GM12878 (cell line): ENCODE measurements at regions not wholly inside any gene's neighbourhood (a gene's known extent, or its start where the extent isn't known, plus 50 kb on each side); places are given as distances from the start of the nearest gene placed in this dataset.

ENCODE experiments used
- ATAC-seq: fragments of 200-7000 bp; cut with Tn5 transposase; 3 replicates; pipeline ENCODE4 v1.9.1; 2020; ENCODE audit warnings: mild to moderate bottlenecking, moderate library complexity
- BruUV-seq: library from RNA; stranded (reverse); fragments of 400-500 nt; replicated peaks from 2 replicates; lab custom pipeline; 2021; lab: Mats Ljungman, UMichigan
- CTCF ChIA-PET: fragments of 300-600 bp; sonication (Branson Sonifier 250); formaldehyde crosslinking; extraction: SDS; loops from one replicate; lab custom pipeline; 2021; ENCODE audit warnings: inconsistent platforms; lab: Yijun Ruan, JAX
- POLR2A ChIA-PET: fragments of 350-600 bp; formaldehyde crosslinking; extraction: SDS; loops from one replicate; lab custom pipeline; 2021; ENCODE audit warnings: inconsistent platforms; lab: Charles Lee
- RAD21 ChIA-PET: fragments of 300-600 bp; sonication (Branson Sonifier 250); formaldehyde crosslinking; loops from one replicate; lab custom pipeline; 2023; ENCODE audit warnings: antibody characterized with exemption; ENCODE audit not compliant: unreplicated experiment; lab: Charles Lee
- SMC1A ChIA-PET: fragments of 300-600 bp; sonication (Branson Sonifier 250); formaldehyde crosslinking; loops from one replicate; lab custom pipeline; 2023; ENCODE audit not compliant: unreplicated experiment, uncharacterized antibody; lab: Charles Lee
- DNase-seq: peaks from one replicate; pipeline ENCODE4 v3.0.0-alpha.2; 2011; ENCODE audit warnings: low read depth, low spot score
- FAIRE-seq: peaks from 3 replicates; lab custom pipeline; 2011; peaks lifted over from hg19 to GRCh38; lab: Jason Lieb, UNC
- H2AFZ ChIP-seq: 2 replicates; pipeline ENCODE4 v1.6.0; 2011; ENCODE audit warnings: low read depth, low read length, control low read depth; ENCODE audit not compliant: control insufficient read depth
- H3K27ac ChIP-seq: 2 replicates; pipeline ENCODE4 v1.5.1; 2011; ENCODE audit warnings: control low read depth; ENCODE audit not compliant: control insufficient read depth, insufficient read depth
- H3K27me3 ChIP-seq, 2 experiments: replicated peaks in 1 of 2; 2 replicates each; pipeline versions ENCODE4 v1.6.0 to v1.6.1; 2011; ENCODE audit warnings: low read length in 1 of 2; ENCODE audit not compliant: control insufficient read depth in 2 of 2, insufficient read depth in 2 of 2
- H3K36me3 ChIP-seq, 2 experiments: 2 replicates each; pipeline ENCODE4 v1.5.1; 2011; ENCODE audit warnings: low read length in 1 of 2; ENCODE audit not compliant: control insufficient read depth in 2 of 2, insufficient read depth in 2 of 2
- H3K4me1 ChIP-seq: 2 replicates; pipeline ENCODE4 v1.6.1; 2011; ENCODE audit warnings: mild to moderate bottlenecking, low read length, moderate library complexity, mixed read lengths; ENCODE audit not compliant: control insufficient read depth, insufficient read depth
- H3K4me2 ChIP-seq: 2 replicates; pipeline ENCODE4 v1.6.0; 2011; ENCODE audit warnings: control low read depth; ENCODE audit not compliant: control insufficient read depth, insufficient read depth
- H3K4me3 ChIP-seq: fragments of 200-600 bp; sonication (generic); 2 replicates; pipeline ENCODE4 v1.5.1; 2016
- H3K79me2 ChIP-seq: 2 replicates; pipeline ENCODE4 v1.6.0; 2011; ENCODE audit warnings: low read length; ENCODE audit not compliant: control insufficient read depth, insufficient read depth
- H3K9ac ChIP-seq: 2 replicates; pipeline ENCODE4 v1.8.0; 2011; ENCODE audit warnings: low read length, control low read depth, mixed read lengths; ENCODE audit not compliant: control insufficient read depth, insufficient read depth
- H3K9me3 ChIP-seq: replicated peaks from 3 replicates; pipeline ENCODE4 v1.5.1; 2011; ENCODE audit warnings: mild to moderate bottlenecking, low read length; ENCODE audit not compliant: control insufficient read depth, insufficient read depth
- H4K20me1 ChIP-seq: 2 replicates; pipeline ENCODE4 v1.6.0; 2011; ENCODE audit not compliant: control insufficient read depth, insufficient read depth
- ASH2L ChIP-seq: fragments of 300-600, 200-600 bp; sonication (generic); IDR thresholded peaks from 2 replicates; pipeline ENCODE4 v1.6.1; 2017; ENCODE audit warnings: low read depth, mild to moderate bottlenecking, borderline replicate concordance
- E2F4 ChIP-seq: IDR thresholded peaks from 2 replicates; pipeline ENCODE4 v1.6.1; 2012; ENCODE audit warnings: low read depth, low read length, improper control_type of control experiment
- NFIC ChIP-seq: IDR thresholded peaks from 2 replicates; pipeline ENCODE4 v1.6.1; 2012; ENCODE audit warnings: low read depth, mild to moderate bottlenecking, inconsistent platforms, low read length, moderate library complexity
- RB1 ChIP-seq: fragments of 450-650 bp; formaldehyde crosslinking; IDR thresholded peaks from 2 replicates; pipeline ENCODE4 v1.6.1; 2017; ENCODE audit warnings: mild to moderate bottlenecking, borderline replicate concordance
- RBBP5 ChIP-seq: fragments of 200-600 bp; sonication (generic); conservative IDR thresholded peaks from 2 replicates; pipeline ENCODE4 v1.6.1; 2016
- SREBF1 ChIP-seq: IDR thresholded peaks from 2 replicates; pipeline ENCODE4 v1.6.1; 2012; ENCODE audit warnings: mild to moderate bottlenecking, low read length
- WGBS: methylation state at CpG from one replicate; pipeline ENCODE4 v1.1.6; 2016; ENCODE audit warnings: low lambda C conversion rate; ENCODE audit not compliant: insufficient replicate concordance, insufficient coverage; ENCODE audit errors: missing lambda C conversion rate; 5-methylcytosine and 5-hydroxymethylcytosine counted together
- in situ Hi-C: fragments of 300-500 bp; cut with MboI; formaldehyde crosslinking; loops from 9 replicates; pipeline ENCODE4 v1.14.3; 2018; ENCODE audit warnings: mixed read lengths
- intact Hi-C: fragments of 100-400 bp; cut with micrococcal nuclease; formaldehyde crosslinking; loops from one replicate; pipeline ENCODE4 v1.14.2; 2022; ENCODE audit not compliant: unreplicated experiment

GRCh38 chr11:86186386-86186785 is 58.2 kb upstream of the EED start:
- FAIRE-seq: no peak
- ChIA-PET CTCF (interaction anchor here (1.1 to 1.2 kb wide), 2 partner anchors 117 to 144 kb away, joined by 3 to 4 read pairs; partner anchors contain the start of gene PICALM), SMC1A (interaction anchor here (1.0 to 3.1 kb wide), 9 partner anchors 8 to 154 kb away, joined by 3 to 13 read pairs (median 4); no protein-coding TSS in a partner anchor), POLR2A (interaction anchor here (1.4 kb wide), 1 partner anchor 12 kb away, joined by 3 read pairs; no protein-coding TSS in a partner anchor), RAD21 (interaction anchor here (1.2 to 1.5 kb wide), 3 partner anchors 9 to 144 kb away, joined by 3 to 5 read pairs (median 4); no protein-coding TSS in a partner anchor)
- no TSS peak for BruUV-seq
- H3K4me1 ChIP-seq: peaks cover 12% of the 10 kb centered on the region
- TF ChIP-seq RBBP5 (no peak), SREBF1 (no peak)
- H3K9ac ChIP-seq: no peak overlapping the region
- H3K27me3 ChIP-seq: no peaks in the 10 kb centered on the region
- H3K4me3 ChIP-seq: no peak overlapping the region
- H2AFZ ChIP-seq: no peak overlapping the region
- DNase-seq: no peak
- H3K36me3 ChIP-seq: no peaks in the 10 kb centered on the region
- intact Hi-C loops: no loop called here
- H3K27ac ChIP-seq: no peak overlapping the region
- 63% methylated on average over 4 of the region's 4 CpGs for WGBS
- ATAC-seq: no peak
- no peak overlapping the region for H3K4me2 ChIP-seq
- no peaks in the 10 kb centered on the region for H4K20me1 ChIP-seq
- H3K79me2 ChIP-seq: no peaks in the 10 kb centered on the region
- in situ Hi-C loops: no loop called here
- no peaks in the 10 kb centered on the region for H3K9me3 ChIP-seq

GRCh38 chr11:86185381-86185750 is 59.2 kb upstream of the EED start:
- intact Hi-C loops (no loop called here), in situ Hi-C loops (no loop called here)
- Histone ChIP-seq H3K79me2 (no peaks in the 10 kb centered on the region), H3K27me3 (no peaks in the 10 kb centered on the region), H3K4me2 (no peak overlapping the region), H4K20me1 (no peaks in the 10 kb centered on the region), H3K4me3 (no peak overlapping the region), H3K9me3 (no peaks in the 10 kb centered on the region), H3K9ac (no peak overlapping the region), H2AFZ (no peak overlapping the region), H3K36me3 (no peaks in the 10 kb centered on the region), H3K27ac (no peak overlapping the region), H3K4me1 (peaks cover 12% of the 10 kb centered on the region)
- ChIA-PET SMC1A (interaction anchor here (0.9 to 3.1 kb wide), 4 partner anchors 9 to 140 kb away, joined by 3 to 13 read pairs (median 3); no protein-coding TSS in a partner anchor), POLR2A (no interaction called here), CTCF (interaction anchor here (0.7 to 3.0 kb wide), 5 partner anchors 8 to 144 kb away, joined by 3 to 12 read pairs (median 3); partner anchors contain the start of gene PICALM), RAD21 (interaction anchor here (1.4 to 2.0 kb wide), 3 partner anchors 8 to 49 kb away, joined by 3 to 4 read pairs (median 4); no protein-coding TSS in a partner anchor)
- ATAC-seq: no peak
- 95% methylated on average over 2 of the region's 2 CpGs for WGBS
- TF ChIP-seq E2F4 (no peak), RB1 (no peak), NFIC (no peak), ASH2L (no peak)
- FAIRE-seq: no peak
- BruUV-seq: no TSS peak
- no peak for DNase-seq
